Loucy (cell line): ENCODE measurements at regions not wholly inside any gene's neighbourhood (a gene's known extent, or its start where the extent isn't known, plus 50 kb on each side); places are given as distances from the start of the nearest gene placed in this dataset.

Experiments
- H2AFZ ChIP-seq: fragments of 200-600 bp; sonication (generic); 2 replicates; pipeline ENCODE4 v1.6.0; 2016; ENCODE audit warnings: antibody characterized with exemption, mild to moderate bottlenecking, low read length, moderate library complexity
- H3F3A ChIP-seq: fragments of 200-600 bp; 2 replicates; pipeline ENCODE4 v1.6.0; 2016; ENCODE audit warnings: antibody characterized with exemption, low read depth, mild to moderate bottlenecking
- H3K27me3 ChIP-seq: fragments of 200-600 bp; sonication (generic); 2 replicates; pipeline ENCODE4 v1.6.1; 2014; ENCODE audit warnings: low read length, mild to moderate bottlenecking; ENCODE audit not compliant: insufficient read depth, poor library complexity, severe bottlenecking
- H3K36me3 ChIP-seq: fragments of 200-600 bp; sonication (generic); 2 replicates; pipeline ENCODE4 v1.6.1; 2016; ENCODE audit warnings: low read length; ENCODE audit not compliant: insufficient read depth
- H3K4me1 ChIP-seq: fragments of 200-600 bp; sonication (generic); 2 replicates; pipeline ENCODE4 v1.5.1; 2014; ENCODE audit warnings: low read length, mild to moderate bottlenecking; ENCODE audit not compliant: insufficient read depth, poor library complexity, severe bottlenecking
- H3K4me2 ChIP-seq: fragments of 200-600 bp; sonication (generic); 2 replicates; pipeline ENCODE4 v1.6.0; 2014; ENCODE audit warnings: antibody characterized with exemption, low read length, low read depth, mild to moderate bottlenecking; ENCODE audit not compliant: poor library complexity, severe bottlenecking
- H3K4me3 ChIP-seq: fragments of 200-600 bp; sonication (generic); 2 replicates; pipeline ENCODE4 v1.5.1; 2014; ENCODE audit warnings: low read length, mild to moderate bottlenecking, mixed read lengths; ENCODE audit not compliant: poor library complexity, severe bottlenecking
- H3K79me2 ChIP-seq: fragments of 200-600 bp; sonication (generic); 2 replicates; pipeline ENCODE4 v1.6.1; 2014; ENCODE audit warnings: low read length; ENCODE audit not compliant: insufficient read depth
- H3K9ac ChIP-seq: fragments of 200-600 bp; sonication (generic); 2 replicates; pipeline ENCODE4 v1.6.0; 2014; ENCODE audit warnings: mild to moderate bottlenecking, low read depth, low read length, moderate library complexity; ENCODE audit not compliant: poor library complexity, severe bottlenecking
- H3K9me2 ChIP-seq: fragments of 200-600 bp; sonication (generic); replicated peaks from 2 replicates; pipeline ENCODE4 v1.6.1; 2016; ENCODE audit warnings: low read depth, low read length, mixed read lengths
- H3K9me3 ChIP-seq: fragments of 200-600 bp; sonication (generic); 2 replicates; pipeline ENCODE4 v1.6.1; 2014; ENCODE audit warnings: mild to moderate bottlenecking, antibody characterized with exemption, low read length, low read depth; ENCODE audit not compliant: insufficient read depth
- H4K20me1 ChIP-seq: fragments of 200-600 bp; sonication (generic); 2 replicates; pipeline ENCODE4 v1.6.0; 2014; ENCODE audit warnings: antibody characterized with exemption, low read length, mild to moderate bottlenecking; ENCODE audit not compliant: insufficient read depth, poor library complexity, severe bottlenecking
- CTCF ChIP-seq: fragments of 200-600 bp; sonication (generic); conservative IDR thresholded peaks from 2 replicates; pipeline ENCODE4 v1.5.1; 2014; ENCODE audit warnings: mild to moderate bottlenecking, antibody characterized with exemption, low read length
- EZH2phosphoT487 ChIP-seq: fragments of 200-600 bp; IDR thresholded peaks from 2 replicates; pipeline ENCODE4 v1.6.1; 2018; ENCODE audit warnings: antibody characterized with exemption, mild to moderate bottlenecking, moderate library complexity, borderline replicate concordance

- H2AFZ ChIP-seq, result no peak overlapping the region
- H3K27me3 ChIP-seq, result no peaks in the 10 kb centered on the region
- no peaks in the 10 kb centered on the region for H3K9me2 ChIP-seq
- no peaks in the 10 kb centered on the region for H3K9me3 ChIP-seq
- H3K4me2 ChIP-seq, result no peak overlapping the region
- H3K36me3 ChIP-seq, result no peaks in the 10 kb centered on the region
- H3K4me3 ChIP-seq, result no peak overlapping the region
- TF ChIP-seq EZH2phosphoT487, result no peak
- no peak for TF ChIP-seq CTCF
- H3F3A ChIP-seq, result no peaks in the 10 kb centered on the region
- H3K79me2 ChIP-seq, result no peaks in the 10 kb centered on the region
- H3K4me1 ChIP-seq, result no peaks in the 10 kb centered on the region
- no peak overlapping the region for H3K9ac ChIP-seq
- H4K20me1 ChIP-seq, result no peaks in the 10 kb centered on the region
Observed at GRCh38 chr15:89396723-89397652, 62.4 kb upstream of the POLG start.

- Histone ChIP-seq H4K20me1 (no peaks in the 10 kb centered on the region), H3K4me2 (no peak overlapping the region), H3K27me3 (no peaks in the 10 kb centered on the region), H3K4me1 (no peaks in the 10 kb centered on the region), H2AFZ (no peak overlapping the region), H3K9ac (no peak overlapping the region), H3F3A (no peaks in the 10 kb centered on the region), H3K4me3 (no peak overlapping the region), H3K79me2 (no peaks in the 10 kb centered on the region), H3K9me2 (no peaks in the 10 kb centered on the region), H3K9me3 (no peaks in the 10 kb centered on the region), H3K36me3 (no peaks in the 10 kb centered on the region)
- TF ChIP-seq EZH2phosphoT487 (no peak), CTCF (no peak)
Observed at GRCh38 chr15:89395996-89396395, 61.4 kb upstream of the POLG start.

DNA sequence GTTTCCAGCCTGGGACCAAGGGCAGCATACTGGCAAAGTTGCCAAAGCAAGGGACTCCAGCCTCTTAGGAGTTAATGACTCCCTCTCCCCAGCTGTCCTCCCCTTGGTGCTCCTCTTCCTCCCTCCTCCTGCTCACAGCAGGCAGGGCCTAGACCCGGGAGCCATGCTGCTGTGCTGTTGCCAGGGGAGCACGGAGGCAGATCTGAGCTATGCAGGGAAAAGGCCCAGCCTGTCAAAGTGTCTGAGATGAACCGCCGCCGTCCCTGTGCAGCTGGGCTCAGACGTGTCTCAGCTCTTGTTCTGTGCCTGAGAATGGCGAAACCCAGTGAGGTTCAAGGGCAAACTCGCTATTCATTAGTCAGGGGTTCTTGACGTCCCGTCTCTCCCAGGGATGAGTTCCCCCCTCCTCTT is 60.8 kb upstream of the POLG start:
- no peak for TF ChIP-seq EZH2phosphoT487
- TF ChIP-seq CTCF, result no peak
- Histone ChIP-seq H3K36me3 (no peaks in the 10 kb centered on the region), H3K9me3 (no peaks in the 10 kb centered on the region), H3K9me2 (no peaks in the 10 kb centered on the region), H2AFZ (no peak overlapping the region), H3K9ac (no peak overlapping the region), H3K4me3 (no peak overlapping the region), H3K4me1 (no peaks in the 10 kb centered on the region), H3F3A (no peaks in the 10 kb centered on the region), H4K20me1 (no peaks in the 10 kb centered on the region), H3K27me3 (no peaks in the 10 kb centered on the region), H3K79me2 (no peaks in the 10 kb centered on the region), H3K4me2 (no peak overlapping the region)
